A549 (cell line): ENCODE measurements at regions not wholly inside any gene's neighbourhood (a gene's known extent, or its start where the extent isn't known, plus 50 kb on each side); places are given as distances from the start of the nearest gene placed in this dataset.

Experiments used
- FOXS1 ChIP-seq: fragments of 250-450 bp; sonication (Bioruptor Pico); IDR thresholded peaks from 2 replicates; pipeline ENCODE4 v1.5.0; 2020; ENCODE audit warnings: mild to moderate bottlenecking, moderate library complexity
- TF ChIP-seq, protein P1 (sequence below): fragments of >200 bp; sonication (Bioruptor Twin); formaldehyde crosslinking; IDR thresholded peaks from 3 replicates; pipeline ENCODE4 v1.5.1; 2016

DNA sequence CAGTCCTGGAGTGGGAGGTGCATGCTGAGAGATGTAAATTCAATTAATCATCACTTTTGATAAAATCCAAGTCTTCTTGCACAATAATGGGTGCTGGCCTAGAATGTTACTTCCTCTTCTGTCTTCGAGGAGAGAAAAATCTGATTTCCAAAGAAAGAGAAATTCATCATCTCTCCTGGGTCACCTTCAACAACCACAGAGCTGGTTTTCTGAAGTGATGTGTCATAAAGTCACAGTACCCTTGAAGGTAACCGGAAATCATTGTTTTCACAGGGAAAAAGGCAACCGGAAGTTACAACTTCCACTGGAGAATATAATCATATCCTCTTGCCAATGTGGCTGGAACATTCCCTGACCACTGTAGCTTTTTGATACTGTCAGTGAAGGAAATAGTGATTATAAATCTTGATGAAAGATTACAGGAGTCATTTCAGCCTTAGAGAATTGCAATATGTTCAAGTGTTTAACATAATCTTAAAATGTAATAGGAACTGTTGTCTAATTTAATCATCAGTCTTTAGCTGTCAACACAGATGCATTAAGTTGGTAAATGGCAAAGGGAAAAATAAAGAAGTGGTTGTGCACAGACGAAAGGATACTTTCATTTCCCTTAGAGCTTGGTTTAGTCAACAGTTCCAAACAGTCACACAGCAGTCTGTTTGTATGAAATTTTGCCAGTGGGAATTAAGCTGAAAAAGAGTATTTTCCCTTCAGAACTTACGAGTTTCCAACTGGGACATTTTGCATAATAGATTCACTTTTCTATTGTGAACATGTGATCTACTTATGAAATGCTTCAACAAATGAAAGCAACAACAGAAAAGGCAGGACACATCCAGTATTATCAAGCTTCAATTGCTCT, 106.5 kb upstream of the SLC4A7 start:
- TF ChIP-seq, protein P1, sequence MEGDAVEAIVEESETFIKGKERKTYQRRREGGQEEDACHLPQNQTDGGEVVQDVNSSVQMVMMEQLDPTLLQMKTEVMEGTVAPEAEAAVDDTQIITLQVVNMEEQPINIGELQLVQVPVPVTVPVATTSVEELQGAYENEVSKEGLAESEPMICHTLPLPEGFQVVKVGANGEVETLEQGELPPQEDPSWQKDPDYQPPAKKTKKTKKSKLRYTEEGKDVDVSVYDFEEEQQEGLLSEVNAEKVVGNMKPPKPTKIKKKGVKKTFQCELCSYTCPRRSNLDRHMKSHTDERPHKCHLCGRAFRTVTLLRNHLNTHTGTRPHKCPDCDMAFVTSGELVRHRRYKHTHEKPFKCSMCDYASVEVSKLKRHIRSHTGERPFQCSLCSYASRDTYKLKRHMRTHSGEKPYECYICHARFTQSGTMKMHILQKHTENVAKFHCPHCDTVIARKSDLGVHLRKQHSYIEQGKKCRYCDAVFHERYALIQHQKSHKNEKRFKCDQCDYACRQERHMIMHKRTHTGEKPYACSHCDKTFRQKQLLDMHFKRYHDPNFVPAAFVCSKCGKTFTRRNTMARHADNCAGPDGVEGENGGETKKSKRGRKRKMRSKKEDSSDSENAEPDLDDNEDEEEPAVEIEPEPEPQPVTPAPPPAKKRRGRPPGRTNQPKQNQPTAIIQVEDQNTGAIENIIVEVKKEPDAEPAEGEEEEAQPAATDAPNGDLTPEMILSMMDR, result no peak
- no peak for TF ChIP-seq FOXS1 (CRISPR knock-in tag)
